ENCODE measurements at regions not wholly inside any gene's neighbourhood (a gene's known extent, or its start where the extent isn't known, plus 50 kb on each side); places are given as distances from the start of the nearest gene placed in this dataset.

DNA sequence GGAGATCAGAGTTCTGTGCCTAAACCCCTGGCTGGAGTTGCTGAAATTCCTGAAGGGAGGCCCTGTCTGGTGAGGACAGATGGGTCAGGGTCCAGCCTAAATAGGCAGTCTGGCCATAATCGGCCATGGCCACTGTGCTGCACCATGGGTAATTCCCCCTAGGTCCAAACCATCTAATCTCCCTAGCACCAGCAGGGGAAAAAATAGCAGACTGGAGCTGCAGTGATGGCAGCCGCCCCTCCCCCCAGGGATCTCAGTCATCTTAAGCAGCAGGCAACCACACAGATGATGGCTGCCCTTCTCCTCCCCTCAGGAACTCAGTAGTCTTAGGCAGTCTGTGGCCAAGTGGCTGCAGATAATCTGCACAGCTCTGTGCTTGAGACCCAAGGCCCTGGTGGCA lies 68.4 kb upstream of the CD96 start:
- no peaks in the 10 kb centered on the region for H3K27me3 Mint-ChIP-seq
- TF ChIP-seq CTCF (conservative IDR thresholded peaks at IDR 0.05) = no peak
- H3K27ac Mint-ChIP-seq = no peak overlapping the region
- H3K4me3 Mint-ChIP-seq = no peak overlapping the region
- no peak for DNase-seq (ENCODE audit: extremely low spot score, unreplicated experiment)
- peaks cover 10% of the 10 kb centered on the region for H3K9me3 Mint-ChIP-seq
- H3K36me3 Mint-ChIP-seq = peaks cover 4% of the 10 kb centered on the region
- H3K4me1 Mint-ChIP-seq (ENCODE audit: unreplicated experiment) = peaks cover 5% of the 10 kb centered on the region

- peaks cover 5% of the 10 kb centered on the region for H3K4me1 Mint-ChIP-seq (ENCODE audit: unreplicated experiment)
- H3K27ac Mint-ChIP-seq = no peak overlapping the region
- no peak overlapping the region for H3K4me3 Mint-ChIP-seq
- H3K9me3 Mint-ChIP-seq = peaks cover 6% of the 10 kb centered on the region
- no peak for TF ChIP-seq CTCF (conservative IDR thresholded peaks at IDR 0.05)
- no peaks in the 10 kb centered on the region for H3K27me3 Mint-ChIP-seq
- DNase-seq (ENCODE audit: extremely low spot score, unreplicated experiment) = no peak
- peaks cover 4% of the 10 kb centered on the region for H3K36me3 Mint-ChIP-seq
Observed at GRCh38 chr3:111476701-111477100, 65.3 kb upstream of the CD96 start.

GRCh38 chr3:111480091-111480490 lies 61.9 kb upstream of the CD96 start:
- H3K4me1 Mint-ChIP-seq (ENCODE audit: unreplicated experiment) = peaks cover 5% of the 10 kb centered on the region
- H3K4me3 Mint-ChIP-seq = no peak overlapping the region
- TF ChIP-seq CTCF (conservative IDR thresholded peaks at IDR 0.05) = no peak
- DNase-seq (ENCODE audit: extremely low spot score, unreplicated experiment) = no peak
- H3K27me3 Mint-ChIP-seq = no peaks in the 10 kb centered on the region
- no peaks in the 10 kb centered on the region for H3K9me3 Mint-ChIP-seq
- no peak overlapping the region for H3K27ac Mint-ChIP-seq
- peaks cover 3% of the 10 kb centered on the region for H3K36me3 Mint-ChIP-seq

GRCh38 chr3:111481551-111481950 lies 60.4 kb upstream of the CD96 start:
- Mint-ChIP-seq H3K4me1 (ENCODE audit: unreplicated experiment) (peaks cover 5% of the 10 kb centered on the region), H3K9me3 (no peaks in the 10 kb centered on the region), H3K27me3 (no peaks in the 10 kb centered on the region), H3K4me3 (no peak overlapping the region), H3K27ac (no peak overlapping the region), H3K36me3 (peaks cover 3% of the 10 kb centered on the region)
- no peak for TF ChIP-seq CTCF (conservative IDR thresholded peaks at IDR 0.05)
- no peak for DNase-seq (ENCODE audit: extremely low spot score, unreplicated experiment)

- Mint-ChIP-seq H3K36me3 (peaks cover 3% of the 10 kb centered on the region), H3K9me3 (no peaks in the 10 kb centered on the region), H3K4me3 (no peak overlapping the region), H3K27ac (no peak overlapping the region), H3K27me3 (no peaks in the 10 kb centered on the region), H3K4me1 (ENCODE audit: unreplicated experiment) (no peaks in the 10 kb centered on the region)
- TF ChIP-seq CTCF (conservative IDR thresholded peaks at IDR 0.05) = no peak
- DNase-seq (ENCODE audit: extremely low spot score, unreplicated experiment) = no peak
Observed at GRCh38 chr3:111482574-111482973, 59.4 kb upstream of the CD96 start.

GRCh38 chr3:111485086-111485485 lies 56.9 kb upstream of the CD96 start:
- Mint-ChIP-seq H3K9me3 (no peaks in the 10 kb centered on the region), H3K4me1 (ENCODE audit: unreplicated experiment) (no peaks in the 10 kb centered on the region), H3K27ac (no peak overlapping the region), H3K36me3 (peaks cover 3% of the 10 kb centered on the region), H3K4me3 (no peak overlapping the region), H3K27me3 (no peaks in the 10 kb centered on the region)
- no peak for TF ChIP-seq CTCF (conservative IDR thresholded peaks at IDR 0.05)
- DNase-seq (ENCODE audit: extremely low spot score, unreplicated experiment) = no peak

Data from type B pancreatic cell (in vitro differentiated cells).